ENCODE measurements at regions not wholly inside any gene's neighbourhood (a gene's known extent, or its start where the extent isn't known, plus 50 kb on each side); places are given as distances from the start of the nearest gene placed in this dataset.

GRCh38 chr7:12517451-12517850, 53.1 kb upstream of the SCIN start:
- DNase-seq (ENCODE audit: extremely low read depth, low read depth) = no peak
- TF ChIP-seq CTCF (IDR thresholded peaks at IDR 0.05; ENCODE audit: low read depth, low read length) = no peak

DNA sequence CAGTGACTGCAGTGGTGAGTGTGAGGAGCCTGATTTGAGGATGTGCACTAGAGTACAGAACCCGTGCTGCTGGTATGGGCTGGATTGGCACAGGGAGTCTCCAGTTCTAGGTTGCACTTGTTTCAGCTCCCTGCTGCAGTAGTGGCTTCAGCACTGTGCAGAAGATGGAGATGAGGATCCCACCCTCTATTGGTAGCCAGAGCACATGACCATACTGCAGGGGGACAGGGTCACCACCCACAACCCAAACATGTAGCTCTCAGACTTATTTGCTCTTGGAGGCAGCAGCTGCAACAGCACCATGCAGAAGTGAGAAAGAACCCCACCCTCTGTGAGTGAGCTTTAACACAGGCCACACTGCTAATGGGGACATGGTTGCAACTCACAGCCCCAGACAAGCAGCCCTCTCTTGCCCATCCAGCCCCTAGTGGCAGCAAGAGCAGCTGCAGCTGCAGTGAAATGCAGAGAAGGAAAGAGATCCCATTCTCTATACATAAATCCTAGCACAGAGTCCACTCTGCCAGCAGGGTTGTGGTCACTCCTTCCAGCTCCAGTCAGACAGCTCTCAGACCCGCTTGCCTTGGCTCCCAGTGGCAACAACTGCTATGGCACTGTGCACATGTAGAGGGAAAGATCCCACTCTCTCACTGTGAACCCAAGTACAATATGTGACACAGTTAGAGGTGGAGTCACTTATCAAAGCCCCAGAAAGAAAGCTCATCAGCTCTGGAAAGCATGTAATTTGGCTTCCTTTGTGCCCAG, 51.4 kb upstream of the SCIN start:
- peak; percentile 33 for TF ChIP-seq CTCF (IDR thresholded peaks at IDR 0.05; ENCODE audit: low read depth, low read length)
- DNase-seq (ENCODE audit: extremely low read depth, low read depth) = no peak

DNA sequence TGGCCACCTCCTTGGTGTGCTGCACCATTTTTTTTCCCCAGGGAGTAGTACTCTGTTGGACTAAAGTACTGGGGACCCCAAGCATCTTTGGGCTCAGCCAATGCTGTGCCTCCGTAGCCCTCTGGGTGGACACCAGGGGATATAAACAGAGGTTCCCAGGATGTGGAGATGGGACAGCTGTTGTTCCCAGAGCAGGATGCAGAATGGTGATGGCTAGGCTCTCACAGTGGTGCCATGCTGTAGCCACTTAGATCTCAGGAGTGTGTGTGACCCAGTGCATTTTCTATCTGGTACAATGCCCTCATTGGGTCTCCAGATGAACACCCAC, 50.9 kb upstream of the SCIN start:
- no peak for DNase-seq (ENCODE audit: extremely low read depth, low read depth)
- no peak for TF ChIP-seq CTCF (IDR thresholded peaks at IDR 0.05; ENCODE audit: low read depth, low read length)

All from AG09319 (cell line).